ENCODE measurements at regions not wholly inside any gene's neighbourhood (a gene's known extent, or its start where the extent isn't known, plus 50 kb on each side); places are given as distances from the start of the nearest gene placed in this dataset.
"Not testable (repeated sequence)": the region's sequence is repeated elsewhere in the genome, so short reads cannot be mapped to it uniquely, and the experiment has no call there.

GRCh38 chr2:217580407-217580806 is 422.4 kb downstream of the TNS1 start:
- DNase-seq (ENCODE audit: low spot score); H3K9me3 Mint-ChIP-seq; H2AFZ ChIP-seq; H3K27me3 Mint-ChIP-seq (ENCODE audit: insufficient read depth, low read depth, poor library complexity); H3K4me2 ChIP-seq; H3K79me2 ChIP-seq (replicated peaks; ENCODE audit: insufficient read depth); H3K4me1 ChIP-seq (ENCODE audit: insufficient read depth); H3K36me3 ChIP-seq (ENCODE audit: insufficient read depth); H3K4me3 ChIP-seq; H3K27ac Mint-ChIP-seq; ATAC-seq; H3K36me3 Mint-ChIP-seq (ENCODE audit: low read depth); H3F3A ChIP-seq (replicated peaks; ENCODE audit: low read depth); H3K9me2 ChIP-seq (ENCODE audit: insufficient read depth); H3K27ac ChIP-seq (ENCODE audit: low read depth); H3K4me1 Mint-ChIP-seq; H3K27me3 ChIP-seq (ENCODE audit: insufficient read depth); H4K20me1 ChIP-seq (replicated peaks; ENCODE audit: insufficient read depth); H3K4me3 Mint-ChIP-seq: not testable (repeated sequence)

GRCh38 chr2:217573571-217573970 is 429.2 kb downstream of the TNS1 start:
- no peak overlapping the region for H3K27ac ChIP-seq (ENCODE audit: low read depth)
- ATAC-seq, result no peak
- TF ChIP-seq EZH2phosphoT487 (IDR thresholded peaks at IDR 0.05; ENCODE audit: unreplicated experiment) (no peak), ZNF331 (CRISPR knock-in tag; IDR thresholded peaks at IDR 0.05; ENCODE audit: low read depth) (no peak), ZNF114 (CRISPR knock-in tag; IDR thresholded peaks at IDR 0.05) (no peak), ZNF462 (CRISPR knock-in tag; IDR thresholded peaks at IDR 0.05) (no peak), CTCF (conservative IDR thresholded peaks at IDR 0.05; ENCODE audit: low read depth in 2 of 2) (no peak), CREB1 (CRISPR knock-in tag; IDR thresholded peaks at IDR 0.05; ENCODE audit: low read depth) (no peak), EZH2 (IDR thresholded peaks at IDR 0.05; ENCODE audit: low read depth, unreplicated experiment) (no peak), NANOG (IDR thresholded peaks at IDR 0.05; ENCODE audit: borderline replicate concordance) (no peak), REST (IDR thresholded peaks at IDR 0.05; ENCODE audit: unreplicated experiment) (no peak), ETS1 (IDR thresholded peaks at IDR 0.05) (no peak), POLR2AphosphoS5 (IDR thresholded peaks at IDR 0.05; ENCODE audit: low read depth) (no peak)

More at GRCh38 chr2:217573571-217573970, 429.2 kb downstream of the TNS1 start:
- H3K4me3 ChIP-seq, result no peak overlapping the region
- no peaks in the 10 kb centered on the region for H3K27me3 ChIP-seq (ENCODE audit: insufficient read depth)
- peaks cover 8% of the 10 kb centered on the region for H3K9me2 ChIP-seq (ENCODE audit: insufficient read depth)
- H3K4me2 ChIP-seq, result no peak overlapping the region
- no peaks in the 10 kb centered on the region for H3F3A ChIP-seq (replicated peaks; ENCODE audit: low read depth)
- Mint-ChIP-seq H3K36me3 (ENCODE audit: low read depth) (no peaks in the 10 kb centered on the region), H3K27me3 (ENCODE audit: insufficient read depth, low read depth, poor library complexity) (peaks cover 2% of the 10 kb centered on the region), H3K4me3 (no peak overlapping the region), H3K4me1 (no peaks in the 10 kb centered on the region), H3K9me3 (no peaks in the 10 kb centered on the region), H3K27ac (no peak overlapping the region)
- DNase-seq (ENCODE audit: low spot score), result no peak
- no peaks in the 10 kb centered on the region for H3K79me2 ChIP-seq (replicated peaks; ENCODE audit: insufficient read depth)
- no peak overlapping the region for H2AFZ ChIP-seq
- H3K36me3 ChIP-seq (ENCODE audit: insufficient read depth), result no peaks in the 10 kb centered on the region
- no peaks in the 10 kb centered on the region for H4K20me1 ChIP-seq (replicated peaks; ENCODE audit: insufficient read depth)
- H3K4me1 ChIP-seq (ENCODE audit: insufficient read depth), result no peaks in the 10 kb centered on the region
